Smooth muscle cell (in vitro differentiated cells): ENCODE measurements at regions not wholly inside any gene's neighbourhood (a gene's known extent, or its start where the extent isn't known, plus 50 kb on each side); places are given as distances from the start of the nearest gene placed in this dataset.

ENCODE experiments used
- DNase-seq: peaks from one replicate; lab custom pipeline; 2025; ENCODE audit not compliant: unreplicated experiment; lab: John Stamatoyannopoulos, UW
- H2AFZ ChIP-seq: fragments of 200-600 bp; sonication (generic); 2 replicates; pipeline ENCODE4 v1.6.0; 2016; ENCODE audit warnings: antibody characterized with exemption, low read depth, mild to moderate bottlenecking
- H3F3A ChIP-seq: fragments of 200-600 bp; sonication (generic); 2 replicates; pipeline ENCODE4 v1.6.0; 2017; ENCODE audit warnings: antibody characterized with exemption, low read depth
- H3K27ac ChIP-seq: fragments of 200-600 bp; sonication (generic); 2 replicates; pipeline ENCODE4 v1.5.1; 2016; ENCODE audit warnings: low read depth, mild to moderate bottlenecking
- H3K27me3 ChIP-seq: fragments of 200-600 bp; sonication (generic); 2 replicates; pipeline ENCODE4 v1.6.1; 2016; ENCODE audit warnings: low read depth, mild to moderate bottlenecking
- H3K36me3 ChIP-seq: fragments of 200-600 bp; sonication (generic); 2 replicates; pipeline ENCODE4 v1.5.1; 2016; ENCODE audit warnings: low read depth
- H3K4me1 ChIP-seq: fragments of 200-600 bp; sonication (generic); 2 replicates; pipeline ENCODE4 v1.5.1; 2016; ENCODE audit warnings: low read depth
- H3K4me2 ChIP-seq: fragments of 200-600 bp; sonication (generic); 2 replicates; pipeline ENCODE4 v1.6.0; 2016; ENCODE audit warnings: mild to moderate bottlenecking
- H3K4me3 ChIP-seq: fragments of 200-600 bp; sonication (generic); 2 replicates; pipeline ENCODE4 v1.5.1; 2016; ENCODE audit warnings: mild to moderate bottlenecking
- H3K79me2 ChIP-seq: fragments of 200-600 bp; sonication (generic); 2 replicates; pipeline ENCODE4 v1.6.0; 2016; ENCODE audit warnings: low read depth, mild to moderate bottlenecking
- H3K9ac ChIP-seq: fragments of 200-600 bp; sonication (generic); 2 replicates; pipeline ENCODE4 v1.6.0; 2016; ENCODE audit warnings: low read depth
- H3K9me3 ChIP-seq: fragments of 200-600 bp; sonication (generic); replicated peaks from 2 replicates; pipeline ENCODE4 v1.5.1; 2016; ENCODE audit warnings: low read depth
- H4K20me1 ChIP-seq: fragments of 200-600 bp; sonication (generic); 2 replicates; pipeline ENCODE4 v1.6.0; 2016; ENCODE audit warnings: low read depth
- CTCF ChIP-seq: fragments of 200-600 bp; sonication (generic); IDR thresholded peaks from 2 replicates; pipeline ENCODE4 v1.5.1; 2017; ENCODE audit warnings: borderline replicate concordance, mild to moderate bottlenecking, antibody characterized with exemption; ENCODE audit not compliant: insufficient read depth, poor library complexity, severe bottlenecking
- WGBS: methylation state at CpG from one replicate; pipeline ENCODE4 v1.1.7; 2016; ENCODE audit warnings: low lambda C conversion rate; 5-methylcytosine and 5-hydroxymethylcytosine counted together

- Histone ChIP-seq H3K36me3 (no peaks in the 10 kb centered on the region), H3K4me2 (no peak overlapping the region), H2AFZ (no peak overlapping the region), H3K79me2 (no peaks in the 10 kb centered on the region), H3F3A (no peaks in the 10 kb centered on the region), H4K20me1 (no peaks in the 10 kb centered on the region), H3K27ac (no peak overlapping the region), H3K9me3 (no peaks in the 10 kb centered on the region), H3K4me3 (no peak overlapping the region), H3K4me1 (no peaks in the 10 kb centered on the region), H3K27me3 (no peaks in the 10 kb centered on the region), H3K9ac (no peak overlapping the region)
- DNase-seq, result no peak
- TF ChIP-seq CTCF, result no peak
- WGBS, result 93% methylated on average over 13 of the region's 13 CpGs
These were observed 66.6 kb upstream of the RPH3AL start for GRCh38 chr17:419073-419735.

- H3K4me2 ChIP-seq, result no peak overlapping the region
- no peak overlapping the region for H3K9ac ChIP-seq
- H3K79me2 ChIP-seq, result no peaks in the 10 kb centered on the region
- no peak overlapping the region for H3K4me3 ChIP-seq
- DNase-seq, result no peak
- H3K27me3 ChIP-seq, result no peaks in the 10 kb centered on the region
- H3K36me3 ChIP-seq, result no peaks in the 10 kb centered on the region
- TF ChIP-seq CTCF, result no peak
- no peaks in the 10 kb centered on the region for H3K9me3 ChIP-seq
- no peaks in the 10 kb centered on the region for H3K4me1 ChIP-seq
- H4K20me1 ChIP-seq, result no peaks in the 10 kb centered on the region
- no peak overlapping the region for H2AFZ ChIP-seq
- no peak overlapping the region for H3K27ac ChIP-seq
- H3F3A ChIP-seq, result no peaks in the 10 kb centered on the region
- 81% methylated on average over 8 of the region's 8 CpGs for WGBS
These were observed 65.8 kb upstream of the RPH3AL start for GRCh38 chr17:418421-418751.

GRCh38 chr17:417691-418420 lies 65.2 kb upstream of the RPH3AL start:
- no peak overlapping the region for H2AFZ ChIP-seq
- no peaks in the 10 kb centered on the region for H3K9me3 ChIP-seq
- no peaks in the 10 kb centered on the region for H3K36me3 ChIP-seq
- no peak overlapping the region for H3K9ac ChIP-seq
- DNase-seq, result no peak
- H3K4me3 ChIP-seq, result no peak overlapping the region
- H3K4me2 ChIP-seq, result no peak overlapping the region
- H4K20me1 ChIP-seq, result no peaks in the 10 kb centered on the region
- TF ChIP-seq CTCF, result no peak
- H3K79me2 ChIP-seq, result no peaks in the 10 kb centered on the region
- H3F3A ChIP-seq, result no peaks in the 10 kb centered on the region
- WGBS, result 94% methylated on average over 16 of the region's 16 CpGs
- H3K27ac ChIP-seq, result no peak overlapping the region
- no peaks in the 10 kb centered on the region for H3K27me3 ChIP-seq
- H3K4me1 ChIP-seq, result no peaks in the 10 kb centered on the region
